Bronchial epithelial cell (primary cell): ENCODE measurements at regions not wholly inside any gene's neighbourhood (a gene's known extent, or its start where the extent isn't known, plus 50 kb on each side); places are given as distances from the start of the nearest gene placed in this dataset.

ENCODE experiments used
- DNase-seq: peaks from one replicate; pipeline ENCODE4 v3.0.0-alpha.2; 2010; ENCODE audit warnings: low read depth
- FAIRE-seq: peaks from 2 replicates; lab custom pipeline; 2011; peaks lifted over from hg19 to GRCh38; lab: Jason Lieb, UNC
- H3K27me3 ChIP-seq: 2 replicates; pipeline ENCODE4 v1.5.1; 2011; ENCODE audit warnings: low read length; ENCODE audit not compliant: control insufficient read depth, insufficient read depth
- H3K36me3 ChIP-seq: 2 replicates; pipeline ENCODE4 v1.5.1; 2011; ENCODE audit warnings: low read length; ENCODE audit not compliant: control insufficient read depth, insufficient read depth
- H3K4me3 ChIP-seq: 2 replicates; pipeline ENCODE4 v1.5.1; 2011; ENCODE audit warnings: mild to moderate bottlenecking, low read depth, low read length, control low read depth
- CTCF ChIP-seq: IDR thresholded peaks from 2 replicates; pipeline ENCODE4 v1.5.1; 2011; ENCODE audit warnings: mild to moderate bottlenecking, moderate library complexity, low read length, control low read depth, inconsistent platforms; ENCODE audit not compliant: insufficient read depth, severe bottlenecking

GRCh38 chr1:11388617-11389016 lies 90.3 kb upstream of the DISP3 start:
- DNase-seq (no peak), FAIRE-seq (no peak)
- no peak for TF ChIP-seq CTCF
- Histone ChIP-seq H3K36me3 (no peaks in the 10 kb centered on the region), H3K27me3 (peaks cover 1% of the 10 kb centered on the region), H3K4me3 (no peak overlapping the region)

- TF ChIP-seq CTCF = no peak
- Histone ChIP-seq H3K36me3 (no peaks in the 10 kb centered on the region), H3K4me3 (no peak overlapping the region), H3K27me3 (peaks cover 1% of the 10 kb centered on the region)
- no peak for DNase-seq
- FAIRE-seq = no peak
These were observed 87.6 kb upstream of the DISP3 start for GRCh38 chr1:11391327-11391726.

GRCh38 chr1:11391886-11392285 lies 87.1 kb upstream of the DISP3 start:
- no peak for TF ChIP-seq CTCF
- FAIRE-seq = no peak
- Histone ChIP-seq H3K27me3 (peaks cover 1% of the 10 kb centered on the region), H3K4me3 (no peak overlapping the region), H3K36me3 (no peaks in the 10 kb centered on the region)
- DNase-seq = no peak

GRCh38 chr1:11394592-11395245 lies 84.2 kb upstream of the DISP3 start:
- FAIRE-seq (no peak), DNase-seq (no peak)
- H3K27me3 ChIP-seq = peaks cover 3% of the 10 kb centered on the region
- no peak for TF ChIP-seq CTCF
- no peak overlapping the region for H3K4me3 ChIP-seq
- H3K36me3 ChIP-seq = no peaks in the 10 kb centered on the region

GRCh38 chr1:11395616-11396015 lies 83.3 kb upstream of the DISP3 start:
- FAIRE-seq (no peak), DNase-seq (no peak)
- no peak for TF ChIP-seq CTCF

More at GRCh38 chr1:11395616-11396015, 83.3 kb upstream of the DISP3 start:
- Histone ChIP-seq H3K36me3 (no peaks in the 10 kb centered on the region), H3K27me3 (peaks cover 3% of the 10 kb centered on the region), H3K4me3 (no peak overlapping the region)
